Sigmoid colon (tissue), 6 donors: ENCODE measurements at regions not wholly inside any gene's neighbourhood (a gene's known extent, or its start where the extent isn't known, plus 50 kb on each side); places are given as distances from the start of the nearest gene placed in this dataset.

Experiments
- DNase-seq: peaks from one replicate; pipeline ENCODE4 v3.0.0-alpha.2; 2019
- H3K27ac ChIP-seq, 4 donors: fragments of 200-600 bp; sonication (generic); one replicate each; pipeline ENCODE4 v1.5.1; 2016 to 2019; ENCODE audit warnings: mild to moderate bottlenecking in 1 of 4
- H3K27me3 ChIP-seq, 3 donors: fragments of 200-600 bp; sonication (generic); one replicate each; pipeline ENCODE4 v1.5.1; 2019; ENCODE audit warnings: mild to moderate bottlenecking in 1 of 3
- H3K36me3 ChIP-seq, 4 donors: fragments of 200-600 bp; sonication (generic); one replicate each; pipeline ENCODE4 v1.5.1; 2016 to 2019
- H3K4me1 ChIP-seq, 4 donors: fragments of 200-600 bp; sonication (generic); one replicate each; pipeline ENCODE4 v1.5.1; 2017 to 2019
- H3K4me3 ChIP-seq, 4 donors: fragments of 200-600 bp; sonication (generic); one replicate each; pipeline ENCODE4 v1.5.1; 2017 to 2019; ENCODE audit warnings: mild to moderate bottlenecking in 2 of 4, moderate library complexity in 1 of 4
- H3K9me3 ChIP-seq, 4 donors: fragments of 200-600 bp in 3 of 4; sonication (generic) in 3 of 4; one replicate each; pipeline versions ENCODE4 v1.5.1 to v1.6.1; 2013 to 2019
- EP300 ChIP-seq, 4 donors: sonication (generic); formaldehyde crosslinking; IDR thresholded peaks; one replicate each; pipeline ENCODE4 v1.6.1; 2017; ENCODE audit warnings: antibody characterized with exemption in 4 of 4
- POLR2A ChIP-seq, 2 donors: fragments of 450-650 bp; IDR thresholded peaks; one replicate each; pipeline ENCODE4 v1.6.1; 2016; ENCODE audit warnings: antibody characterized with exemption in 2 of 2, mild to moderate bottlenecking in 2 of 2, moderate library complexity in 2 of 2
- POLR2AphosphoS5 ChIP-seq, 4 donors: sonication (generic); formaldehyde crosslinking; IDR thresholded peaks; one replicate each; pipeline ENCODE4 v1.6.1; 2017; ENCODE audit warnings: antibody characterized with exemption in 4 of 4
- WGBS, 2 donors: extraction: QIAGEN DNeasy Blood & Tissue Kit; methylation state at CpG; one replicate each; pipeline ENCODE4 v1.1.7; 2013; 5-methylcytosine and 5-hydroxymethylcytosine counted together
- intact Hi-C: fragments of 100-400 bp; cut with DNase I; formaldehyde crosslinking; loops from one replicate; pipeline ENCODE4 v1.15.1; 2023
- TF ChIP-seq, protein P1 (sequence below), 4 experiments: fragments of 450-650 bp in 3 of 4; fragments of 200-600 bp in 1 of 4; IDR thresholded peaks; one replicate each; pipeline ENCODE4 v1.5.1; 2016 to 2019; ENCODE audit warnings: antibody characterized with exemption in 4 of 4, mild to moderate bottlenecking in 3 of 4, moderate library complexity in 2 of 4
- donor health status: healthy with polysubstance abuse.
- donor health status: healthy.

DNA sequence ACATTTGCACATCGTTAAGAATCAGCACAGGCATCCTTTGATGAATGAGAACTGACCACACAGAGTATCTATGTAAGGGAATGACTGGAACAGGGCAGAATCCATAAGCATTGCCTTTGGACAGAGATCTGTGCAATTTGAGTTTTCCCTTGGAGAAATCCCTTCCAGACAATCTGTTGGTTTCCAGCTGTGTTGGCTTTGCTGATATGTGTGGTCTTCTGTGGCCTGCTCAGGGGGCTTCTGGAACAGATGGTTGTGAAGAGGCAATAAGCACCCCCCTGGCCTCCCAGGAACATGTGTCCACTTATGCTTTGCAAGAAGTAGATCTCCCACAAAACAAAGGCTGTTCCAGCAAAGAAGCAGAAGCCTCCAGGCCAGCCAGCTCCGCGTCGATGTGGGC, 111.4 kb upstream of the TMEM132C start:
- no peak for DNase-seq
- WGBS, 2 donors, result 53 to 66% methylated on average over 4 of the region's 4 CpGs
- TF ChIP-seq POLR2A (IDR thresholded peaks at IDR 0.05) (no peak), EP300 (IDR thresholded peaks at IDR 0.05) (no peak), POLR2AphosphoS5 (IDR thresholded peaks at IDR 0.05) (no peak)
- TF ChIP-seq, protein P1, sequence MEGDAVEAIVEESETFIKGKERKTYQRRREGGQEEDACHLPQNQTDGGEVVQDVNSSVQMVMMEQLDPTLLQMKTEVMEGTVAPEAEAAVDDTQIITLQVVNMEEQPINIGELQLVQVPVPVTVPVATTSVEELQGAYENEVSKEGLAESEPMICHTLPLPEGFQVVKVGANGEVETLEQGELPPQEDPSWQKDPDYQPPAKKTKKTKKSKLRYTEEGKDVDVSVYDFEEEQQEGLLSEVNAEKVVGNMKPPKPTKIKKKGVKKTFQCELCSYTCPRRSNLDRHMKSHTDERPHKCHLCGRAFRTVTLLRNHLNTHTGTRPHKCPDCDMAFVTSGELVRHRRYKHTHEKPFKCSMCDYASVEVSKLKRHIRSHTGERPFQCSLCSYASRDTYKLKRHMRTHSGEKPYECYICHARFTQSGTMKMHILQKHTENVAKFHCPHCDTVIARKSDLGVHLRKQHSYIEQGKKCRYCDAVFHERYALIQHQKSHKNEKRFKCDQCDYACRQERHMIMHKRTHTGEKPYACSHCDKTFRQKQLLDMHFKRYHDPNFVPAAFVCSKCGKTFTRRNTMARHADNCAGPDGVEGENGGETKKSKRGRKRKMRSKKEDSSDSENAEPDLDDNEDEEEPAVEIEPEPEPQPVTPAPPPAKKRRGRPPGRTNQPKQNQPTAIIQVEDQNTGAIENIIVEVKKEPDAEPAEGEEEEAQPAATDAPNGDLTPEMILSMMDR (IDR thresholded peaks at IDR 0.05), result no peak
- no peaks in the 10 kb centered on the region for H3K36me3 ChIP-seq
- H3K4me1 ChIP-seq, result no peaks in the 10 kb centered on the region
- intact Hi-C loops, result no loop called here
- no peak overlapping the region for H3K27ac ChIP-seq
- H3K9me3 ChIP-seq, result no peaks in the 10 kb centered on the region
- no peaks in the 10 kb centered on the region for H3K27me3 ChIP-seq
- no peak overlapping the region for H3K4me3 ChIP-seq

DNA sequence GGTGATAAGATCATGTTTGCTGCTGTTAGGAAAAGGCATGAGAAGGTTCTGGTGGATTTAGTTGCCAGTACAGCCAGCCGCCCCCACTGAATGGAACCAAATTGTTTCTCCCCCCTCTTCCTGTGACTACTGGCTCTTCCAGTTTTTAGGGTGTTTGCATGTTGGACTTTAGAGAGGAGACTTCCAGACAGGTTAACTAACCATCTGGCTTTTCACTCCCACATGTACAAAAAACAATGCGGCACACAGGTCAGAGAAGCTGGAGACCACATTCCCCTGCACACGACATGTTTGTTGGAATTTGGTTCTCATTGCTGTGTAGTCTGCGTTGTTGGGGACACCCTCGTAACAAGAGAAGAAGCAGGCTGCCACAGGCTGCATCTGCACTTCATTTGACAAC, 103.9 kb upstream of the TMEM132C start:
- intact Hi-C loops, result no loop called here
- Histone ChIP-seq H3K27me3 (no peaks in the 10 kb centered on the region), H3K4me3 (no peak overlapping the region), H3K4me1 (no peaks in the 10 kb centered on the region), H3K27ac (no peak overlapping the region), H3K36me3 (no peaks in the 10 kb centered on the region), H3K9me3 (no peaks in the 10 kb centered on the region)
- TF ChIP-seq POLR2A (IDR thresholded peaks at IDR 0.05) (no peak), POLR2AphosphoS5 (IDR thresholded peaks at IDR 0.05) (no peak), EP300 (IDR thresholded peaks at IDR 0.05) (no peak)
- TF ChIP-seq, protein P1 (IDR thresholded peaks at IDR 0.05), result no peak
- 69 to 77% methylated on average over 5 of the region's 5 CpGs for WGBS, 2 donors
- no peak for DNase-seq

DNA sequence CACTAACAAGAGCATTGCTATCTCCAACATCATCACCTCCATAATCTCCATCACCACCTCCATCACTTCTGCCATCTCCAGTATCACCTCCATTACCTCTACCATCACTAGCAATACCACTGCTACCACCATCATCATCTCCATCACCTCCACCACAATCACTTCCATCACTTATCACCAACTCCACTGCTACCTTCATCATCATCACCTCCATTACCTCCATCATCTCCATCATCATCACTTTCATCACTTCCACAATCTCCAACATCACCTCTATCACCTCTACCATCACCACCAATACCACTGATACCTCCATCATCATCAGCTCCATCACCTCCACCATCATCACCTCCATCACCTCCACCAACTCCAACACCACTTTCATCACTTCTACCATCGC, 102.4 kb upstream of the TMEM132C start:
- DNase-seq, result no peak
- H3K4me3 ChIP-seq, result no peak overlapping the region
- H3K9me3 ChIP-seq, result no peaks in the 10 kb centered on the region
- no peaks in the 10 kb centered on the region for H3K4me1 ChIP-seq
- no peaks in the 10 kb centered on the region for H3K36me3 ChIP-seq
- WGBS, 2 donors, result 33 to 83% methylated on average over 1 of the region's 1 CpG
- no peak overlapping the region for H3K27ac ChIP-seq
- no peaks in the 10 kb centered on the region for H3K27me3 ChIP-seq
- intact Hi-C loops, result no loop called here
- TF ChIP-seq POLR2AphosphoS5 (IDR thresholded peaks at IDR 0.05), result no peak
- TF ChIP-seq POLR2A (IDR thresholded peaks at IDR 0.05), result no peak
- TF ChIP-seq, protein P1 (IDR thresholded peaks at IDR 0.05), result no peak
- no peak for TF ChIP-seq EP300 (IDR thresholded peaks at IDR 0.05)

GRCh38 chr12:128165387-128165786, 101.6 kb upstream of the TMEM132C start:
- Histone ChIP-seq H3K4me3 (no peak overlapping the region), H3K27me3 (no peaks in the 10 kb centered on the region), H3K36me3 (no peaks in the 10 kb centered on the region), H3K27ac (no peak overlapping the region), H3K9me3 (no peaks in the 10 kb centered on the region), H3K4me1 (no peaks in the 10 kb centered on the region)
- DNase-seq, result no peak
- 90 to 94% methylated on average over 3 of the region's 3 CpGs for WGBS, 2 donors
- TF ChIP-seq POLR2AphosphoS5 (IDR thresholded peaks at IDR 0.05) (no peak), EP300 (IDR thresholded peaks at IDR 0.05) (no peak), POLR2A (IDR thresholded peaks at IDR 0.05) (no peak)
- TF ChIP-seq, protein P1 (IDR thresholded peaks at IDR 0.05), result no peak
- intact Hi-C loops, result no loop called here

DNA sequence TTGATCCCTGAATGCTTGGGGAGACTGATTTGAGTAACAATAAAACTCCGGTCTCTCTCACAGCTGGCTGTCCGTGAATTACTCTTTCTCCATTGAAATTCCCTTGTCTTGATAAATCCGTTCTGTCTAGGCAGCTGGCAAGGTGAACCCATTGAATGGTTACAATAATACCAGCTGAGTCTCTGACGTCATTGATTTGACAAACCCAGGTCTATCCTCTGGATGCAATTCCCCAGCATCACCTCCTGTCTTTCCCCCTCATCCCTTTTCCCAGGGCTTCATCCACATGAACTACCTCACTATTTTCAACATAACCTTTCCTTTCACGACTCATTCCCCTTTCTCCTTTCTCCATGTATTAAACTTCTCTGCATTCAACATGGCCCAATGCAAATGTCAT, 98.7 kb upstream of the TMEM132C start:
- DNase-seq, result no peak
- Histone ChIP-seq H3K4me3 (no peak overlapping the region), H3K4me1 (no peaks in the 10 kb centered on the region), H3K27me3 (no peaks in the 10 kb centered on the region), H3K36me3 (no peaks in the 10 kb centered on the region), H3K9me3 (peaks cover 0 to 2% (median 0%) of the 10 kb centered on the region in 4 donors), H3K27ac (no peak overlapping the region)
- intact Hi-C loops, result no loop called here
- 73 to 74% methylated on average over 5 of the region's 5 CpGs for WGBS, 2 donors
- no peak for TF ChIP-seq EP300 (IDR thresholded peaks at IDR 0.05)
- no peak for TF ChIP-seq POLR2A (IDR thresholded peaks at IDR 0.05)
